Activated CD8-positive, alpha-beta memory T cell treated with anti-CD3 and anti-CD28 coated beads, Interleukin-2, amount 10 ng/mL, durations not matched to agents 7 days and 5 days (primary cell): ENCODE measurements at regions not wholly inside any gene's neighbourhood (a gene's known extent, or its start where the extent isn't known, plus 50 kb on each side); places are given as distances from the start of the nearest gene placed in this dataset.

Experiments used
- ATAC-seq: fragments of 150-1000 bp; cut with Tn5 transposase; one replicate; pipeline ENCODE4 v1.10.0; 2021; ENCODE audit warnings: moderate library complexity
- CTCF ChIA-PET: fragments of 350-600 bp; sonication (Branson Sonifier 250); formaldehyde crosslinking; loops from one replicate; lab custom pipeline; 2021; ENCODE audit warnings: antibody characterized with exemption; lab: Charles Lee
- DNase-seq: peaks from one replicate; pipeline ENCODE4 v3.0.0-alpha.2; 2020
- H3K27ac Mint-ChIP-seq: one replicate; pipeline ENCODE4 v1.8.0; 2021; ENCODE audit warnings: mild to moderate bottlenecking, mixed read lengths
- H3K27me3 Mint-ChIP-seq: one replicate; pipeline ENCODE4 v1.8.0; 2021; ENCODE audit warnings: mixed read lengths
- H3K36me3 Mint-ChIP-seq: one replicate; pipeline ENCODE4 v1.8.0; 2021; ENCODE audit warnings: mild to moderate bottlenecking, mixed read lengths
- H3K4me1 Mint-ChIP-seq: one replicate; pipeline ENCODE4 v1.8.0; 2021; ENCODE audit warnings: mixed read lengths
- H3K4me3 Mint-ChIP-seq: one replicate; pipeline ENCODE4 v1.8.0; 2021; ENCODE audit warnings: mild to moderate bottlenecking, moderate library complexity, mixed read lengths
- H3K9me3 Mint-ChIP-seq: one replicate; pipeline ENCODE4 v1.8.0; 2022; ENCODE audit warnings: low read depth, mixed read lengths

- H3K9me3 Mint-ChIP-seq: peaks cover 5% of the 10 kb centered on the region
- CTCF ChIA-PET: no interaction called here
- no peaks in the 10 kb centered on the region for H3K36me3 Mint-ChIP-seq
These were observed 132.4 kb downstream of the ATOH1 start for GRCh38 chr4:93960916-93961315.

GRCh38 chr4:93981594-93981993 is 153.0 kb downstream of the ATOH1 start:
- Mint-ChIP-seq H3K9me3 (peaks cover 2% of the 10 kb centered on the region), H3K36me3 (no peaks in the 10 kb centered on the region), H3K4me1 (no peaks in the 10 kb centered on the region), H3K27ac (no peak overlapping the region), H3K4me3 (no peak overlapping the region), H3K27me3 (no peaks in the 10 kb centered on the region)
- CTCF ChIA-PET: no interaction called here
- DNase-seq (no peak), ATAC-seq (no peak)

More at GRCh38 chr4:93960916-93961315, 132.4 kb downstream of the ATOH1 start:
- ATAC-seq (no peak), DNase-seq (no peak)
- Mint-ChIP-seq H3K27ac (no peak overlapping the region), H3K27me3 (no peaks in the 10 kb centered on the region), H3K4me1 (no peaks in the 10 kb centered on the region), H3K4me3 (no peak overlapping the region)

GRCh38 chr4:93982255-93982654 is 153.7 kb downstream of the ATOH1 start:
- Mint-ChIP-seq H3K27ac (no peak overlapping the region), H3K9me3 (peaks cover 2% of the 10 kb centered on the region), H3K27me3 (no peaks in the 10 kb centered on the region), H3K36me3 (no peaks in the 10 kb centered on the region), H3K4me1 (no peaks in the 10 kb centered on the region), H3K4me3 (no peak overlapping the region)
- ATAC-seq (no peak), DNase-seq (no peak)
- CTCF ChIA-PET: no interaction called here

- ATAC-seq: no peak
- no peak overlapping the region for H3K4me3 Mint-ChIP-seq
- H3K36me3 Mint-ChIP-seq: no peaks in the 10 kb centered on the region
- no peaks in the 10 kb centered on the region for H3K4me1 Mint-ChIP-seq
- peaks cover 2% of the 10 kb centered on the region for H3K9me3 Mint-ChIP-seq
- H3K27ac Mint-ChIP-seq: no peak overlapping the region
- no peak for DNase-seq
- H3K27me3 Mint-ChIP-seq: no peaks in the 10 kb centered on the region
- CTCF ChIA-PET: no interaction called here
These were observed 154.6 kb downstream of the ATOH1 start for GRCh38 chr4:93983140-93983539.

- ATAC-seq (no peak), DNase-seq (no peak)
- no peak overlapping the region for H3K27ac Mint-ChIP-seq
- H3K4me1 Mint-ChIP-seq: no peaks in the 10 kb centered on the region
- H3K9me3 Mint-ChIP-seq: no peaks in the 10 kb centered on the region
- no peak overlapping the region for H3K4me3 Mint-ChIP-seq
- no peaks in the 10 kb centered on the region for H3K36me3 Mint-ChIP-seq
- no peaks in the 10 kb centered on the region for H3K27me3 Mint-ChIP-seq
- CTCF ChIA-PET: no interaction called here
These were observed 165.8 kb downstream of the ATOH1 start for GRCh38 chr4:93994175-93994994.

- Mint-ChIP-seq H3K4me1 (no peaks in the 10 kb centered on the region), H3K27ac (no peak overlapping the region), H3K27me3 (no peaks in the 10 kb centered on the region), H3K36me3 (no peaks in the 10 kb centered on the region), H3K9me3 (no peaks in the 10 kb centered on the region), H3K4me3 (no peak overlapping the region)
- CTCF ChIA-PET: no interaction called here
- ATAC-seq (no peak), DNase-seq (no peak)
These were observed 168.3 kb downstream of the ATOH1 start for GRCh38 chr4:93996895-93997294.

- no peak overlapping the region for H3K4me3 Mint-ChIP-seq
- CTCF ChIA-PET: no interaction called here
- no peaks in the 10 kb centered on the region for H3K9me3 Mint-ChIP-seq
- ATAC-seq (no peak), DNase-seq (no peak)
- no peaks in the 10 kb centered on the region for H3K27me3 Mint-ChIP-seq
- H3K27ac Mint-ChIP-seq: no peak overlapping the region
- H3K4me1 Mint-ChIP-seq: no peaks in the 10 kb centered on the region
- no peaks in the 10 kb centered on the region for H3K36me3 Mint-ChIP-seq
These were observed 172.0 kb downstream of the ATOH1 start for GRCh38 chr4:94000559-94000958.

- DNase-seq (no peak), ATAC-seq (no peak)
- Mint-ChIP-seq H3K9me3 (no peaks in the 10 kb centered on the region), H3K27me3 (no peaks in the 10 kb centered on the region), H3K27ac (no peak overlapping the region), H3K36me3 (no peaks in the 10 kb centered on the region), H3K4me1 (no peaks in the 10 kb centered on the region), H3K4me3 (no peak overlapping the region)
- CTCF ChIA-PET: no interaction called here
These were observed 178.4 kb downstream of the ATOH1 start for GRCh38 chr4:94006932-94007331.

GRCh38 chr4:94011190-94011589 is 182.6 kb downstream of the ATOH1 start:
- no peaks in the 10 kb centered on the region for H3K36me3 Mint-ChIP-seq
- ATAC-seq (no peak), DNase-seq (no peak)
- no peak overlapping the region for H3K27ac Mint-ChIP-seq
- no peaks in the 10 kb centered on the region for H3K4me1 Mint-ChIP-seq
- no peak overlapping the region for H3K4me3 Mint-ChIP-seq
- H3K27me3 Mint-ChIP-seq: no peaks in the 10 kb centered on the region
- no peaks in the 10 kb centered on the region for H3K9me3 Mint-ChIP-seq
- CTCF ChIA-PET: no interaction called here

- Mint-ChIP-seq H3K27ac (no peak overlapping the region), H3K9me3 (no peaks in the 10 kb centered on the region), H3K27me3 (no peaks in the 10 kb centered on the region), H3K4me3 (no peak overlapping the region), H3K4me1 (no peaks in the 10 kb centered on the region), H3K36me3 (no peaks in the 10 kb centered on the region)
- ATAC-seq (no peak), DNase-seq (no peak)
- CTCF ChIA-PET: no interaction called here
These were observed 186.1 kb downstream of the ATOH1 start for GRCh38 chr4:94014484-94015136.

GRCh38 chr4:94015956-94016355 is 187.4 kb downstream of the ATOH1 start:
- DNase-seq: no peak
- Mint-ChIP-seq H3K9me3 (no peaks in the 10 kb centered on the region), H3K4me1 (no peaks in the 10 kb centered on the region), H3K36me3 (no peaks in the 10 kb centered on the region), H3K27me3 (no peaks in the 10 kb centered on the region), H3K27ac (no peak overlapping the region), H3K4me3 (no peak overlapping the region)
- CTCF ChIA-PET: no interaction called here
- no peak for ATAC-seq

- H3K27me3 Mint-ChIP-seq: no peaks in the 10 kb centered on the region
- DNase-seq: no peak
- no peak overlapping the region for H3K4me3 Mint-ChIP-seq
- H3K9me3 Mint-ChIP-seq: no peaks in the 10 kb centered on the region
- no peaks in the 10 kb centered on the region for H3K4me1 Mint-ChIP-seq
- H3K36me3 Mint-ChIP-seq: no peaks in the 10 kb centered on the region
- no peak overlapping the region for H3K27ac Mint-ChIP-seq
- CTCF ChIA-PET: no interaction called here
- ATAC-seq: no peak
These were observed 174.9 kb upstream of the SMARCAD1 start for GRCh38 chr4:94032754-94033153.

GRCh38 chr4:94036964-94037363 is 170.7 kb upstream of the SMARCAD1 start:
- Mint-ChIP-seq H3K4me3 (no peak overlapping the region), H3K27ac (no peak overlapping the region), H3K27me3 (no peaks in the 10 kb centered on the region), H3K36me3 (no peaks in the 10 kb centered on the region), H3K4me1 (no peaks in the 10 kb centered on the region), H3K9me3 (no peaks in the 10 kb centered on the region)
- CTCF ChIA-PET: no interaction called here
- ATAC-seq (no peak), DNase-seq (no peak)

GRCh38 chr4:94038195-94038594 is 169.5 kb upstream of the SMARCAD1 start:
- no peaks in the 10 kb centered on the region for H3K36me3 Mint-ChIP-seq
- no peaks in the 10 kb centered on the region for H3K4me1 Mint-ChIP-seq
- H3K27ac Mint-ChIP-seq: no peak overlapping the region
- DNase-seq: no peak
- CTCF ChIA-PET: no interaction called here
- H3K4me3 Mint-ChIP-seq: no peak overlapping the region
- H3K9me3 Mint-ChIP-seq: no peaks in the 10 kb centered on the region
- ATAC-seq: no peak
- H3K27me3 Mint-ChIP-seq: no peaks in the 10 kb centered on the region
